ENCODE measurements at regions not wholly inside any gene's neighbourhood (a gene's known extent, or its start where the extent isn't known, plus 50 kb on each side); places are given as distances from the start of the nearest gene placed in this dataset.

DNA sequence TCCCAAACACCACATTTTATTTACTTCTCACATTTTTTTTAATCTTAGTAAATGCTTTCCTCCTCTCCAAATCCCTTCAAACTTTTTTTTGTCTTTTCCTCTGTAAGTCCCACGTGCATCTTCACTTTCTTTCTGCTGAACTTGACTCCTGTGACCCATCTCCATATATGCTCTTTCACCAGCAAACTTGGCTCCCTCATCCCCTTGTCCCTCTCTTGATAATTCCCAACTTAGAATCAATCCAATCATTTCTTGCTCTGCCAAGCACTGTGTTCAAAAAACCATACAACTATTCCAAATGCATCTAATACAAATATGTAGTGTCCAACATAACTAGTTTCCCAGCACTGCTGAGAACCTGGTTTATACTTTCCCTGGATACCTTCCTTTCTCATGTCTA lies 519.4 kb downstream of the HDGFL1 start:
- TF ChIP-seq GATA2 (IDR thresholded peaks at IDR 0.05; ENCODE audit: low read depth, low read length): no peak
- TF ChIP-seq GATA3 (IDR thresholded peaks at IDR 0.05; ENCODE audit: low read depth, low read length): no peak

DNA sequence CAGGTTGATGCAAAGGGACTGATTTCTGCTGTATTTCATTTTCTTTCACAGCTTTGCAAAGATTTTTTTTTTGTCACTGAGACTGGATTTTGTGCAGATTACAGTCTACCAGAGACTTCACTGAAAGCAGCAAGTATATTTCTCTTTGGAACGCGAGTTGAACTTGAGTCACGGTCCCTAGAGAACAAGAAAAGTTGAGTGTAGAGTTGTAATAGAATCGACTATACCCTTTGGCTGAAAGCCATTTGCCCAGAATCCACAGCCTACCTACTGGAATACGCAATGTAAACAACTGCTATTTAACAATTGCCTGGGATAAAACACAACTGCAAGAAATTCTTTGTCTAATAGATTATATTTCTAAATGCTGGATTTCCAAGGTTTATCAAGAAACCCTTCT lies 520.6 kb downstream of the HDGFL1 start:
- no peak for TF ChIP-seq GATA2 (IDR thresholded peaks at IDR 0.05; ENCODE audit: low read depth, low read length)
- TF ChIP-seq GATA3 (IDR thresholded peaks at IDR 0.05; ENCODE audit: low read depth, low read length): no peak

DNA sequence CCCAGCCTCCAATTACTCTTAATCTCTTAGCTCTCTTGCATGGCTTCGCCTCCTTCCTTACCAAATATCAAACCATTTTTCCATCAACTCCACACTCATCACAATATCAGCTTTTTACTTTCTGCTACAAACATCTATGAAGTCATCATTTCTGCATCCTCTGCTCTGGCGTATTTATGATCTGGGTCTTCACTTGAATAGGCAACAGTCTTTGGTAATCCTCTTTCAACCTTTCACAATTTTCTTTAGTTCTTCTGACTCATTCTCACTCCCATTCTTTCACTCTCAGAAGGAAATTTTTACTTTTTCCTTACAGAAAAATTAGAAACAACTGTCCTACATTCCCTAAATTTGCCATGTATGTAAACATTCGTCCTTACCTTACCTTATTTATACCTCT lies 522.4 kb downstream of the HDGFL1 start:
- no peak for TF ChIP-seq GATA3 (IDR thresholded peaks at IDR 0.05; ENCODE audit: low read depth, low read length)
- no peak for TF ChIP-seq GATA2 (IDR thresholded peaks at IDR 0.05; ENCODE audit: low read depth, low read length)

DNA sequence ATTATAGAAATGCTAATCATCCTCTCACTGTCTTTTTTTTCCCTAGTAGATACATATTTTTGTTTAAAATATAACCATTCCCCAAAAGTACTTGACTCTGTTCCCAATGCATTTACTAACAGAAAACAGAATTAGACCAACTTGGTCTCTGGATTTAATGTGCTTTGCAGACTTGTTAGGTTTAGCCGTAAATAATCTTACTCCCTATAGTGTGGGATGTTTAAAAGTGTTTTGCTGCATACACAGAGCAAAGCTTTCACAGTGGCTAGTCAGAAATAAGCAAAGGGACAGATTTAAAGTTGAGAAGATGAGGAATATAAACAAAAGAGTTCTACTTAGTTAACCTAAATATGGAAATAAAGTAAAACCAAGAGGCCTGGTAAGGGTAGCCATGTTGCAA lies 527.5 kb downstream of the HDGFL1 start:
- TF ChIP-seq GATA2 (IDR thresholded peaks at IDR 0.05; ENCODE audit: low read depth, low read length) (no peak), GATA3 (IDR thresholded peaks at IDR 0.05; ENCODE audit: low read depth, low read length) (no peak)

DNA sequence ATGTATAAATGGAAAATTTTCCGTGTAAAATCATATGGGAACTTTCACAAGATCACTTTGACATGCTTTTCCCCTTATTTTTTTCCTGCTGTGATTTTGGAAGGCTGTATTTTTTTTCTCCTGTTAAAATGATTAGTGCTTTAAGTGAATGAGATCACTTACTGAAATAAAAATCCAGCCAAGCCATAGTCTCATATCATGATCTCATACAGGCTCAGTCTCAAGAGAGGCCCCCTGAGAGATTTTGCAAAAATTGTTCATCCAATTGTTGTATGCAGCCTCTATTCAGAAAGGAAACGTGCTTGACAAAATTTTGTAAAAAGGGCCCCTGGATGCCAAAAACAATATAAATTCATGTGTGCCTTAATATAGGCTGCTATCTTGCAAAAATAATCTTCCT lies 528.2 kb downstream of the HDGFL1 start:
- TF ChIP-seq GATA2 (IDR thresholded peaks at IDR 0.05; ENCODE audit: low read depth, low read length): no peak
- no peak for TF ChIP-seq GATA3 (IDR thresholded peaks at IDR 0.05; ENCODE audit: low read depth, low read length)

DNA sequence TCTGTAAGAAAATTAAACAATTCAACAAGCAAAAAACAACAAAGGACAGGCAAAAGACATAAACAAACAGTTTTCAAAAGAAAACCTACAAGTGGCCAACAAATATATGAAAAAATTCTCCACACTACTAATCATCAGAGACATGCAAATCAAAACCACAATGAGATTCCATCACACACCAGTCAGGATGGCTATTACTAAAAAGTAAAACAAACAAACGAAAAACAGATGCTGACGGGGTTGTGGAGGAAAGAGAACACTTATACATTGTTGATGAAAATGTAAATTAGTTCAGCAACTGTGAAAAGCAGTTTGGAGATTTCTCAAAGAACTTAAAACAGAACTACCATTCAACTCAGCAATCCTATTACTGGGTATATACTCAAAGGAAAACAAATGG lies 537.6 kb downstream of the HDGFL1 start:
- TF ChIP-seq GATA2 (IDR thresholded peaks at IDR 0.05; ENCODE audit: low read depth, low read length) (no peak), GATA3 (IDR thresholded peaks at IDR 0.05; ENCODE audit: low read depth, low read length) (no peak)

DNA sequence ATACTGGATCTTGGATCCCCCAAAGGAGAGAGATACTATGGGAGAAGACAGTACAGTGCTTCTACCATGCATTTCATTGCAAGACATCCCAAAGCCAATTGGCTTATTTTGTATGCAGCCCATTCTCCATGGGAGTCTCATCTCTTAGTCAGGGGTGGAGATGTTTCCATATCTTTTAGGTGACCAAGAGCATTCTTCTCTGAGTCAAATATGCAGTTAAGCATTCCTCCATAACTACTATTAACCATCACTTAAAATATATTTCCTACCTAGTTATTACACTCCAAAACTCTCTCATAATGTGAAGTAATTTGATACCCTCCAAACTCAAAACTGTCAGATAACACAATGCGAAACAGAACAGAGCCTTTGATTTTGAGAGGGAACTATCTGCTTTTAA lies 542.6 kb downstream of the HDGFL1 start:
- no peak for TF ChIP-seq GATA3 (IDR thresholded peaks at IDR 0.05; ENCODE audit: low read depth, low read length)
- no peak for TF ChIP-seq GATA2 (IDR thresholded peaks at IDR 0.05; ENCODE audit: low read depth, low read length)

DNA sequence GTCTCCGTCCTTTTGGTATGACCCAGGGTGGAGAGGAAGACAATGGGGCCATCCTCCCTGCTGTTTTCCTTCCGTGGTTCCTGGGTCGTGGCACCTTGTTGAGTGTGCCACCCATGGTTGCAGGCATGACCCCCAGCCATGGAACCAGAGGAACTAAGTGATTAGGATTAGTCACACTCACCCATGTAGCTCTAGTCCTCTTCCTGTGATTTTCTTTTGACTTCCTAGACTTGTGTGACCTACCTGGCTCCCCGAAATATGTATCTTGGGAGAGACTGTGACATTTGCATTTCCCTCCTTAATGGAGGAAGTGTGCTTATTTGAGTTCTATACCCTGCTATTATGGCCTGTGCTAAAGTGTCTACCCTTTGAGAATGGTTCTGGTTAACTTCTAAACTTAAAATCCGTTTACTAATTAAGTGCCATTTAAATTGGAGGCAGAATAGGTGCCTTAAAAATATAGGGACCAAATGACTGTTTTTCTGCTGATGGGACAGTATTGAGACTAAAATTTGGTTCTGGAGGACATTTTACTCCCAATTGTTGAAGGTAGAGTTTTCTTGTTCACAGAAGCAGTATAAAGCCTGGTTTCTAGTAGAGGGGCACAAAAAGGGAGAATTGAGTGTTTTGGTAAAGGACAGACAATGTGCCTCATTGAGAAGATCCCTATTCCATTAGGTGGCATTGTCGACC lies 545.6 kb downstream of the HDGFL1 start:
- TF ChIP-seq GATA2 (IDR thresholded peaks at IDR 0.05; ENCODE audit: low read depth, low read length): no peak
- TF ChIP-seq GATA3 (IDR thresholded peaks at IDR 0.05; ENCODE audit: low read depth, low read length): no peak

DNA sequence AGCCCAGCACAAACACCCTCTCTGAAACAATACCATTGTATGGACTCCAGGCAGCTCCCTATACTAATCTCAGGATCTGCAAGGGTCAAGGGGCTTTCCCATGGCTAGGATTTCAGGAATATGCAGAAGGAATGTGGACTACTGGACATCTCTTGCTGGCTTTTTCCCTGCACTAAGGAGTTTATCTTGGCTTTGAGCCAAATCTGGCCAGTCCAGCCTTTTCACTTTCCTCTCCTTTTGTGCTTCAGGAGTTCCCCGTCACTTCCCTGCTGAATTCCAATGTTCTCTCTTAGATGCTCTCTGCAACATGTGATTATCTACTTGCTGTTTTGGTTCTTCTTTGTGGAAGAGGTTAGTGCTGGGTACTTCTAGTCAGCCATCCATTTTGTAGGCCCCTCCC lies 568.2 kb downstream of the HDGFL1 start:
- no peak for TF ChIP-seq GATA2 (IDR thresholded peaks at IDR 0.05; ENCODE audit: low read depth, low read length)
- no peak for TF ChIP-seq GATA3 (IDR thresholded peaks at IDR 0.05; ENCODE audit: low read depth, low read length)

DNA sequence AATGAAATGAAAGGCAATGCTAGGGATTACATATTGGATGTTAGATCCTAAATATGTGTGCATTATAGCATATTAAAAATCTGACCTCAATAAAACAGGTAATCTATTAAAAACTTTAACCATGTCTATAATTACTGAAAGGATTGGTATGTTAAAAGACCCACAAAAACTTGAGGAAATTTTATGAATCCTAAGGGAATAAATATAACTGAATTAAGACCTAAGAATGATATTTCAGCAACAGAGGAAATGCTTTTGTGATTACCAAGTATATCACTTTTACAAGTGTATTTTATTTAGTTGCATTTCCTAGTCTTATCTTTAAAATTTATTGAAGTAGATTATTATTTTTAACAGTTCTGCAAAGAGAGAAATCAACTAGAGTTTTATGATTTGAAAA lies 571.5 kb downstream of the HDGFL1 start:
- no peak for TF ChIP-seq GATA2 (IDR thresholded peaks at IDR 0.05; ENCODE audit: low read depth, low read length)
- TF ChIP-seq GATA3 (IDR thresholded peaks at IDR 0.05; ENCODE audit: low read depth, low read length): no peak

DNA sequence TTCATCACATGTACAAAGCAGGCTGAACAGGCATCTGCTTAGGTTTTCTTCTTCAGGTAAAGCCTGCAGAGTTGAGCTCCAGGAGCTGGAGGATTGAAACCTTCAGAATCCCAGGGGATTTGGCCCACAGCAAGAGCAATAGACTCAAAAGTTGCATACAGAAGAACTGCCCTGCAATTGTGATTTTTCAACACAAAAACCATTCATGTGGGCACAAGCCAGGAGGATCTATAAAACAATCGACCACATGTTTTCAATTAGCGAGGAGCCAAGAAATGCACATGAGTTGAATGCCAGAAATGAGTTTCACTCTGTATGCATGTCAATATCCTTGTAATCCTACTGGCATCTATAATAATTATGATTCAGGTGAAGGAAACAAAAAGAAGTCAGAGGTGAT lies 576.4 kb downstream of the HDGFL1 start:
- no peak for TF ChIP-seq GATA2 (IDR thresholded peaks at IDR 0.05; ENCODE audit: low read depth, low read length)
- no peak for TF ChIP-seq GATA3 (IDR thresholded peaks at IDR 0.05; ENCODE audit: low read depth, low read length)

DNA sequence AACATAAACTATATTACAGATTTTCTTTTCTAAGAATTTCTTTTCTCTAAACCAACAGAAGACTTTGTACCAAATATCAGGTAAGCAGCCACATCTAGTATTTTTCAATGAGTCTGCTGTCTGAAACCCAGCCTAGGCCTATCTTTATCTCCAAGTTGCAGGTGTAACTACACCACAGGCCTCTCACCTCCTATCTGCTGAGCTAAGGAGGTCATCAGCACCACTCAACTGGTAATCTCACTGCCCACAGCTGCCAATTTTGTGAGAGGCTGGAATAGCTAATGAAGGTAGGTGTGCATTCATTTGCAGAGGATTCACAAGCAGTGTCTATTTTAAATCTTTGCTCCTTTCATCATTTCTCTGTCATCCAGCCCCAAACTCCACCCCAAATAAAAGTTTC lies 584.8 kb downstream of the HDGFL1 start:
- no peak for TF ChIP-seq GATA3 (IDR thresholded peaks at IDR 0.05; ENCODE audit: low read depth, low read length)
- TF ChIP-seq GATA2 (IDR thresholded peaks at IDR 0.05; ENCODE audit: low read depth, low read length): no peak

DNA sequence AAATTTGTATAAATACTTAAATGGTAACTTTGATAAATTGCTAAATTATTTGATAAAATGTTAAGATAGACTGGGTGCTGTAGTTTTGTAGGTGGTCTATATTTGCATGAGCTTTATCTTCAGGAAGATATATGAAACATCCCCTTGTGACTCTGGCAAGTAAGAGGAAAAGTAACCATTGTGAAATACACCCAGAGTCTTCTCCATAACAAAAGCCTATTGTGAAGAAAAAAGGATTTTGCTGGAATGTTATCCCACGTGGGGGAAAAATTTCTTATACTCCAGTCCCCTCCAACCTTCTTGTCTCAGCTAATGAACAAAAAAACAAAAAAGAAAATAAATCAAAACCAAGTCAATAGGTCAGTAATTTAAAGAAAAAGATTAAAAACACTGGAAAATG lies 600.7 kb downstream of the HDGFL1 start:
- no peak for TF ChIP-seq GATA2 (IDR thresholded peaks at IDR 0.05; ENCODE audit: low read depth, low read length)
- no peak for TF ChIP-seq GATA3 (IDR thresholded peaks at IDR 0.05; ENCODE audit: low read depth, low read length)

DNA sequence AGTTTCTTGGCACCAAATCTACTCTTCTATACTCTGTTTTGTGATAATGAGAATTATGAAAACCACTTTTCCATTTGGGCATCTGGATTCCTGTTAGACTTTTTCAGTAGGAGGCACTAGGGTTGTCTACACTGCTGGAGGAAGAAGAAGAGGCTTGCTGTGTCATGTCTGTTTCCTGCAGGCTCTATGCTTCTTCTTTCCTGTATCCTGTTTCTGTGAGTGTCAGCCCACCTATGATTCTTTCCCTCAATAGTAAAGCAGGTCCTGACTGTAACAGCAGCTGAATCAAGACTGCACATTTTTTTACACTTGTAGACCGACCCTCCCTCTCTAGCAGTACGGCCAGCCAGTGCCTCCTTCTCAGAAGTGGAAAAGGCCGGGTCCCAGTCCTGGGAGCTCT lies 603.9 kb downstream of the HDGFL1 start:
- TF ChIP-seq GATA3 (IDR thresholded peaks at IDR 0.05; ENCODE audit: low read depth, low read length) (no peak), GATA2 (IDR thresholded peaks at IDR 0.05; ENCODE audit: low read depth, low read length) (no peak)

DNA sequence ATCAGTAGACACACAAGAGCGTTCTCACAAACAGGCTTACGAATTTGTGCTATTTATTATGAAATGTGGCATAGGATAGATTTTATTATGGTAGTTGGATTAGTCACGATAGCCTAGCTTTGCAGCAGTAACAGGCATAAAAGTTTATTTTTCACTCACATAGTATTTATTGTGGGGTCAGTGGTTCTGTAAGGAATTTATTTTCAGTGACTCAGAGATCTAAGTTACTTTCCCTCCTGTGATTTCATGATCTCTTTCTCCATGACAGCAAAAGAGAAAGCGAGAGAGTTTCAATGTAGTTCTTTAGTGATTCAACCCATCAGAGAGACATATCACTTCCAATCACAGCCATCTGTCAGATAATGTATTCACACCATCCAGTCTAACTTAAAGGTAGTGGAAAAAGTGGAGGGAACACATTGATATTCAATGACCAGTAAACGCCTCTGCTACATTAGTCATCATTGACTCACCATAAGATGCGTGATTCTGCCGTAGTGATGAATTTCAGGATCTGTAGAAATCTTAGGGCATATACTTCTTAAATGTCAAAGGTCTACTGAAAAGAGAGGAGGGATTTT lies 605.5 kb downstream of the HDGFL1 start:
- TF ChIP-seq GATA2 (IDR thresholded peaks at IDR 0.05; ENCODE audit: low read depth, low read length) (no peak), GATA3 (IDR thresholded peaks at IDR 0.05; ENCODE audit: low read depth, low read length) (no peak)
